OCI-M2 (cell line): ENCODE measurements at regions not wholly inside any gene's neighbourhood (a gene's known extent, or its start where the extent isn't known, plus 50 kb on each side); places are given as distances from the start of the nearest gene placed in this dataset.
"Not testable (repeated sequence)": the region's sequence is repeated elsewhere in the genome, so short reads cannot be mapped to it uniquely, and the experiment has no call there.

ENCODE experiments used
- DNase-seq: peaks from one replicate; lab custom pipeline; 2025; ENCODE audit not compliant: unreplicated experiment; lab: John Stamatoyannopoulos, UW

- no peak for DNase-seq
Measured at GRCh38 chr9:31873722-31874121, 510.7 kb upstream of the ACO1 start.

- DNase-seq: no peak
Measured at GRCh38 chr9:31894008-31894407, 490.4 kb upstream of the ACO1 start.

GRCh38 chr9:31908158-31908890 is 476.1 kb upstream of the ACO1 start:
- no peak for DNase-seq

- DNase-seq: no peak
Measured at GRCh38 chr9:31908891-31909480, 475.5 kb upstream of the ACO1 start.

GRCh38 chr9:31912636-31913035 is 471.8 kb upstream of the ACO1 start:
- DNase-seq: no peak

DNA sequence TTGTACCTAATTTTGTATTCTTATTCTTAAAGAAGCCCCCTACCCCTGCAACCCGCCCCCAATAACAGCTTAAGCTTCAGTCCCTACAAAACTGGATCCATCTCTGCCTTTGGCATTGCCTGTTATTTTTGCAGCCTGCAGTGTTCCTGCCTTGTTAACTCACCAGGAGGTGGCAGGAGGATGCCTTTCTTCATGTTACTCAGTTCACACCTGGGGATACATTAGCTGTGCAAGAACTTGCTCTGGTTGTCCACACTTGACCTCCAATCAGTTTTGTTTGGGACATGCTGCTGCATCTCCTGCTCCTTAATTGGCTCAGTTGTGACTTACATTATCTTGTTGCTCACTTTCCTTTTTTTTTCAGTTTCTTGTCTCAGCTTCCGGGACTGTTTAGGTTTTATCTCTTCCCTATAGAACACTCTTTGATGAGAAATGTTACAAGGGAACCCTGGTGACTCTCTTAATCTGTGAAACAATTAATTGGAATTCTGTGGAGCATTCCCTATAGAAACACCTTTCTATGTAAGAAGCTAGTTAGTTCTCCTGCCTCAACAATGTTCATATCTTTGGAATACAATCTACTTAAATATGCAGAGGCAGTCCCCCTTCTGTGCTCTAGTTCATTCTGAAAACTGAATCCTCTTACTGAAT is 467.7 kb upstream of the ACO1 start:
- no peak for DNase-seq

GRCh38 chr9:31937737-31938136 is 446.7 kb upstream of the ACO1 start:
- not testable (repeated sequence) for DNase-seq

- no peak for DNase-seq
Measured at GRCh38 chr9:31950756-31951155, 433.7 kb upstream of the ACO1 start.

- no peak for DNase-seq
Measured at GRCh38 chr9:31958572-31958971, 425.9 kb upstream of the ACO1 start.

- no peak for DNase-seq
Measured at GRCh38 chr9:31969552-31969951, 414.9 kb upstream of the ACO1 start.

GRCh38 chr9:31983895-31984294 is 400.5 kb upstream of the ACO1 start:
- no peak for DNase-seq

DNA sequence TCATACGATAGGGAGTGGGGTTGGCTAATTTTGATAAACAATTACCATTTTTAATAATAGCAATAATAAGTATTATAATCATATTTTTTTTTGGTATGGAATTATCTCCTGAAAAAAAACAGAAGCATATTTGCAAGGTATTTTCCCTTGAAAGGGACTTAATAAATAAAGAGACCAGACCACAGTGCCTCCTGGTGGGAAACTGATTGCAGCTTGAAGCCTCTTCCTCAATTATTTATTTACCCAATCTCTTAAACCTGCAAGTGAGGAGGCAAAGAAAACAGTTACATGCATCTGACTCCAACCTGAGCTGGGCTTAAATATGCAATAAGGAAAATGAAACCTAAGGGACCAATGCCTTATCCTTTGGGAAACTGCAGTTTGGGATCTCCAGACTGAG is 388.1 kb upstream of the ACO1 start:
- no peak for DNase-seq

GRCh38 chr9:32004431-32005076 is 379.9 kb upstream of the ACO1 start:
- DNase-seq: no peak

GRCh38 chr9:32010322-32010721 is 374.1 kb upstream of the ACO1 start:
- no peak for DNase-seq

- no peak for DNase-seq
Measured at GRCh38 chr9:32011049-32011448, 373.4 kb upstream of the ACO1 start.

DNA sequence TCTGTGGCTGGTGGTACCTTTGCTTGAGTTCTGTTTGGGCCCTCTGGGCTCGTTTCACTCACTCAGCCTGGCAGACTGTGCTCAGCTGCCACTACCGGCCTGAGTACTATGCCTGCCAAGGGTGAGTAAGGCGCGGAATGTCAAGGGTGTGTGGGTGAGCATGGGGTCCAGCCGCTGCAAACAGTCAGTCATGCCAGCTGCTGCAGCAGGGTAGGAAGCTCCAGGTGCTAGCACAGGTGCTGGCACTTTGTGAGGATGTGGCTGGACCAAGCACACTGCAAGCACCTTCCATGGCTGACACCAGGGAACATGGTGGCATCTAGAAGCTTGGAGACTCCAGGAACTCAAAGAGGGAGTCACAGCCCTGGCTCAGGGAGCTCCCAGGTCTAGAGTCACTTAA is 368.6 kb upstream of the ACO1 start:
- DNase-seq: no peak

GRCh38 chr9:32045513-32045912 is 338.9 kb upstream of the ACO1 start:
- DNase-seq: no peak

DNA sequence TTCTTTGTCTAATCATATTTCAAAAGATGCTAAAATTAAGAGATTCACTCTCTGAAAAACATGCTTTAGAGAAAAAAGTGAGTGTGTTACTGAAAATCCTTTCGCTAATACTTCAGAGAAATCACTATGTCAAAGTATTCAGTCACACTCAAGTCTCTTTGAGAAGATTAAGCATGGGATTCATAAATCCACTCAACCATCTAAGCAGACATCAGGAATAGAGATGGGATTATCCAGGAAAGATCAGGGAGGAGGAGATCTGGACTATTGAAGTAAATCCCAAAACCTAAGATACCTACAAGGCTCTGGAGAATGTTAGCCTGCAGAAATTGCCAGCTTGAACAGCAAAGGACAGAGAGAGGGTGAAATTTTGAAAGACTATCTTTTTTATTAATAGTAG is 317.2 kb upstream of the ACO1 start:
- no peak for DNase-seq

DNA sequence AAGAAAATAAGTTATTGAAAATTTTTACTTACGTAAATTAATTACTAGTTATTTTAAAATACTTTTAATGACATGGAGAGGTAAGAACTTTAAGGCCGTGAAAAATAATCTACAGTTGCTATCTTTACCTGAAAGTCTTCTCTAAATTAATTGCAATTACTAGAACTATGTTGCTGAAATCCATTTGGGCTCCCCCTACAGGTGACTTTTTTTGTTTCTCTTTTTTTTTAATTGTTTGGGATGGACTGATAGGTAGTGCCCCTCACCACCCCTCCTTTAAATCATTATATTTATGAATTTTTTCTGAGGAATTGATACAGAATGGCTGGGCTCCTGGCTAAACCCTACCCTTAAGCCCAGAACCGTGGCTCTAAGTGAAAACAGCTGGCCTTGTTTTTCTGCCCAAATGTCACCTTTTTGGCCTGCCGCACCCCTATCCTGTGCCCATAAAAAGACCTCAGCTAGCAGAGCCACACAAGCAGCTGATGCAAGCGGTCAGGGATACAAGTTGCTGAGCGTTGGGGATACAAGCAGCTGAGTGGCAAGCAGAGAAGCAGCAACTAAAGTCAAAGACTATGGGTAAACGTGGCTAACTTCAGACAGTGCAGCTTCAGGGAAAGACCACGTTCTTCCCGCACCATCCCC is 315.2 kb upstream of the ACO1 start:
- DNase-seq: no peak

- no peak for DNase-seq
Measured at GRCh38 chr9:32069969-32070368, 314.5 kb upstream of the ACO1 start.

- no peak for DNase-seq
Measured at GRCh38 chr9:32072570-32072969, 311.9 kb upstream of the ACO1 start.
